ENCODE measurements at regions not wholly inside any gene's neighbourhood (a gene's known extent, or its start where the extent isn't known, plus 50 kb on each side); places are given as distances from the start of the nearest gene placed in this dataset.

DNA sequence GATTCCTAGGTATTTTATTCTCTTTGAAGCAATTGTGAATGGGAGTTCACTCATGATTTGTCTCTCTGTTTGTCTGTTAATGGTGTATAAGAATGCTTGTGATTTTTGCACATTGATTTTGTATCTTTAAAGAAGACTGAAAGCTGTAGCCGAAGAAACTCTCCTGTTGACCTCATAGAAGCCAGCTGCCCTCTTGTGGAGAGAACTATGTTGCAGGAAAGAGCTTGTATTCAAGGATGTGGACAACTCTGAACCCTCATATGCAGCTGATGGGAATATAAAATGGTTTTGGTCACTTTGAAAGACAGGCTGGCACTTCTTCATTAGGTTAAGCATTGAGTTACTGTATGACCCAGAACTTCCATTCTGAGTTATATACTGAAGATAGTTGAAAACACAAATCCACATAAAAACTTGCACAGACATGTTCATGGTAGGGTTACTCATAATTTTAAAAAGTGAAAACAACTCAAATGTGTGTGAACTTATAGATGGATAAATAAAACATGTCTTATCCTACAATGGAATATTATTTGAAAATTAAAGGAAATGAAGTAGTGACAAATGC lies 65.8 kb upstream of the SLITRK6 start:
- 3% methylated on average over 1 of the region's 1 CpG for WGBS (ENCODE audit: low lambda C conversion rate)
- ChIA-PET CTCF (ENCODE audit: low intra/inter-chr PET ratio, low total read pairs) (no interaction called here), POLR2A (no interaction called here)
- H3K36me3 ChIP-seq (replicated peaks in 1 of 2; ENCODE audit: control insufficient read depth in 1 of 2, insufficient read depth in 2 of 2, low read length in 2 of 2): no peaks in the 10 kb centered on the region
- no peak overlapping the region for H3K9ac ChIP-seq (ENCODE audit: insufficient read depth, low read depth, low read length)
- TF ChIP-seq, protein P1, sequence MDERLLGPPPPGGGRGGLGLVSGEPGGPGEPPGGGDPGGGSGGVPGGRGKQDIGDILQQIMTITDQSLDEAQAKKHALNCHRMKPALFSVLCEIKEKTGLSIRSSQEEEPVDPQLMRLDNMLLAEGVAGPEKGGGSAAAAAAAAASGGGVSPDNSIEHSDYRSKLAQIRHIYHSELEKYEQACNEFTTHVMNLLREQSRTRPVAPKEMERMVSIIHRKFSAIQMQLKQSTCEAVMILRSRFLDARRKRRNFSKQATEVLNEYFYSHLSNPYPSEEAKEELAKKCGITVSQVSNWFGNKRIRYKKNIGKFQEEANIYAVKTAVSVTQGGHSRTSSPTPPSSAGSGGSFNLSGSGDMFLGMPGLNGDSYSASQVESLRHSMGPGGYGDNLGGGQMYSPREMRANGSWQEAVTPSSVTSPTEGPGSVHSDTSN (CRISPR knock-in tag; IDR thresholded peaks at IDR 0.05): no peak
- TF ChIP-seq CTCF (CRISPR knock-in tag; IDR thresholded peaks at IDR 0.05) (peak; percentile 19; the same call in 1 of the 2 replicates), GTF3A (CRISPR knock-in tag; conservative IDR thresholded peaks at IDR 0.05) (no peak), STAG1 (CRISPR knock-in tag; IDR thresholded peaks at IDR 0.05) (0 out of 2 replicates have a peak, but pooled peaks have one; percentile 5), ZSCAN20 (CRISPR knock-in tag; IDR thresholded peaks at IDR 0.05; ENCODE audit: borderline replicate concordance) (no peak)
- TF ChIP-seq, protein P2, sequence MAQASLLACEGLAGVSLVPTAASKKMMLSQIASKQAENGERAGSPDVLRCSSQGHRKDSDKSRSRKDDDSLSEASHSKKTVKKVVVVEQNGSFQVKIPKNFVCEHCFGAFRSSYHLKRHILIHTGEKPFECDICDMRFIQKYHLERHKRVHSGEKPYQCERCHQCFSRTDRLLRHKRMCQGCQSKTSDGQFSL (CRISPR knock-in tag; IDR thresholded peaks at IDR 0.05): no peak
- in situ Hi-C loops (cut with HindIII; ENCODE audit: extremely low pct_ligation_motif_present, low pct_unique_long_range_greater_than_20kb): no loop called here
- DNase-seq (ENCODE audit: low spot score) (peak; percentile 6), ATAC-seq (peak; percentile 84), FAIRE-seq (no peak)
- no peak overlapping the region for H2AFZ ChIP-seq (ENCODE audit: low read length)
- no peaks in the 10 kb centered on the region for H4K20me1 ChIP-seq (ENCODE audit: insufficient read depth, low read length)
- H3K79me2 ChIP-seq (ENCODE audit: insufficient read depth, low read length): no peaks in the 10 kb centered on the region
- no peak overlapping the region for H3K4me2 ChIP-seq (ENCODE audit: low read depth, low read length)
- no TSS peak for BruUV-seq (replicated peaks)
- H3K27me3 ChIP-seq (ENCODE audit: control insufficient read depth in 1 of 2, insufficient read depth in 2 of 2, low read length in 2 of 2): no peaks in the 10 kb centered on the region
- no peaks in the 10 kb centered on the region for H3K9me3 ChIP-seq (ENCODE audit: low read length)
- no peak overlapping the region for H3K4me3 ChIP-seq (replicated peaks in 1 of 3; ENCODE audit: insufficient read depth in 1 of 3, low read depth in 2 of 3, low read length in 3 of 3)
- H3K27ac ChIP-seq (ENCODE audit: extremely low read length, insufficient read depth, low read length): no peak overlapping the region
- intact Hi-C loops (cut with micrococcal nuclease; ENCODE audit: unreplicated experiment): loop anchor here (1.0 kb wide), 1 partner anchor 30 kb away; no protein-coding TSS in a partner anchor
- H3K4me1 ChIP-seq (ENCODE audit: insufficient read depth, low read length): no peaks in the 10 kb centered on the region

All from HepG2 (cell line).